GM12865 (cell line): ENCODE measurements at regions not wholly inside any gene's neighbourhood (a gene's known extent, or its start where the extent isn't known, plus 50 kb on each side); places are given as distances from the start of the nearest gene placed in this dataset.
"Not testable (repeated sequence)": the region's sequence is repeated elsewhere in the genome, so short reads cannot be mapped to it uniquely, and the experiment has no call there.

Experiments
- DNase-seq: peaks from one replicate; pipeline ENCODE4 v3.0.0; 2010; ENCODE audit warnings: low read depth
- H3K4me3 ChIP-seq: 2 replicates; pipeline ENCODE4 v1.5.1; 2011; ENCODE audit warnings: mild to moderate bottlenecking, low read depth, low read length, control low read depth
- CTCF ChIP-seq: IDR thresholded peaks from 2 replicates; pipeline ENCODE4 v1.5.1; 2011; ENCODE audit warnings: low read length, control low read depth, low read depth, inconsistent platforms; ENCODE audit not compliant: insufficient read depth; ENCODE audit errors: missing control alignments

GRCh38 chr6:68122032-68122431, 513.0 kb upstream of the ADGRB3 start:
- no peak overlapping the region for H3K4me3 ChIP-seq
- no peak for TF ChIP-seq CTCF
- DNase-seq = no peak

- H3K4me3 ChIP-seq, DNase-seq: not testable (repeated sequence)
These were observed 514.1 kb upstream of the ADGRB3 start for GRCh38 chr6:68120954-68121353.

GRCh38 chr6:68114463-68115047, 520.5 kb upstream of the ADGRB3 start:
- DNase-seq = no peak
- no peak for TF ChIP-seq CTCF
- H3K4me3 ChIP-seq = no peak overlapping the region

DNA sequence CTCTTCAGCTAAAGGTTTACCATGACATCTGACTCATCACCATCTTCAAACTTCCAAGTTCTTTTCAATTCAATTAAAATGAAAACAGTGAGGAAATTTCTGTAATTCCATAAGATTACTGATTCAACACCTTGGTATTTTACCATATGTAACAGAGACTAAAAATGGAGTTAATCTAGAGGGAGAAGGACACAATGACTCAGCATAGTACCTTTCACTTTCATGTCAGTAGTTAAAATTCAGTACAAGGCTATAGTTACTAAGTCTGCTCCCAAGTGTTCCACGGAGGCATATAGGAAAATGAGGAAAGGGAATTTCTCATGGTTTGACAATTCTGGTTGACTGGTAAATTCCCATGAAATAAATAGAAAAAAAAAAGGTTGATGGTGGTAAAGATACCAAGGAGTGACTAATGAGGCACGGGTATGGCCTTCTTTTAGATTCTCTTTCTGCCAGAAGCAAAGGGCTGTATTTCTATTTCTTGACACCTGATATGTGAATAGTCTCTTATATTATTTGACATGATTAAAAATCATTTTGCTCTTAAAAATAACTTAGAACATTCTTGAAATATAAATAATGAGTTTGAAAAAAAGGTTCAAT, 526.7 kb upstream of the ADGRB3 start:
- H3K4me3 ChIP-seq = no peak overlapping the region
- DNase-seq = peak; percentile 13
- TF ChIP-seq CTCF = no peak

GRCh38 chr6:68094070-68094469, 541.0 kb upstream of the ADGRB3 start:
- no peak overlapping the region for H3K4me3 ChIP-seq
- no peak for TF ChIP-seq CTCF
- DNase-seq = peak; percentile 43

DNA sequence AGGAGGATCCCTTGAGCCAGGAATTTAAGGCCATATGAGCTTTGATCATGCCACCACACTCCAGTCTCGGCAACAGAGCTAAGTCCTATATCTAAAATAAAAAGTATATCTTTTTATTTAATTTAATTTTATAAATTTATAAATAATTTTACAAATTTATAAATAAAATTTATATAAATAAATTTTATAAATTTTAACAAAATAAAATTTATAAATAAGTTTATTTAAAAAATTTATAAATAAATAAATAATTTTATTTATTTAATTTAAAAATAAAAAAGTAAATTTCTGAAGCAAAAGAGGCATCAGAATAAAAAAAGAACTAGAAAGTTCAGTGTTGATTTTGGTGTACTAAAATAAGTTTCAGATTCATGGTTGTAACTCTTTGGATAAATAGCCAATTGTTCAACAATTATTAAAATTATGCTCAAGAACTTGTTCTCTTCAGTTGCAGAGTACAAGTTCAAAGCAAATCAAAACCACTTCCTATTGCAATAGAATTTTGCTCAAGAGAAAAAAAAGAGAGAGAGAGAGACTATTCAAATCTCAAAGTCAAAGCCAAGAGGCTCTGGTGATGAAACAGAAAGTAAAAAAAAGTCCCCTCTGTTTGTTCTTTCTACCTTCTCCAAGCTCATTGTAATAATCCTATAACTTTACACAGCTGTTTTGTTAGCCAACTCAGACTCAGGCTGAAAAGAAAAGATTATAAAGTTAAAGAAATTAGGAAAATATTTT, 547.5 kb upstream of the ADGRB3 start:
- no peak overlapping the region for H3K4me3 ChIP-seq
- no peak for TF ChIP-seq CTCF
- DNase-seq = peak; percentile 62

DNA sequence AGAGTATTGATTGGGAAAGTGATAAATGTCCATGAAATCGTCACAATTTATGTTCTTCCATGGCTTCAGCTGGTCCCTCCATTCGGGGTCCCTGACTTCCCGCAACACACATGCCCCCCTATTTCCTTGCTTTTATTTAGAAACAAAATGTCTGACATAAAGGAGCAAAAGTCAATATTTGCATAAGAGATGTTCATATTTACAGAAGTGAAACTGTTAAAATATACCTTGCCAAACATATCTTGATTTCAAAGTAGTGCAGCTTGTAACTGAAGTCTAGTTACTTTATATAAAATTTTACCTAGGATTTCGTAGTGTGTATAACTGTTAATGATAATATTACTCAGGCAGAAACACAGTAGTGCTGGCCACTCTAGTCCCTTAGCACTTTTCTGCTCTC, 548.9 kb upstream of the ADGRB3 start:
- no peak for DNase-seq
- H3K4me3 ChIP-seq = no peak overlapping the region
- no peak for TF ChIP-seq CTCF

DNA sequence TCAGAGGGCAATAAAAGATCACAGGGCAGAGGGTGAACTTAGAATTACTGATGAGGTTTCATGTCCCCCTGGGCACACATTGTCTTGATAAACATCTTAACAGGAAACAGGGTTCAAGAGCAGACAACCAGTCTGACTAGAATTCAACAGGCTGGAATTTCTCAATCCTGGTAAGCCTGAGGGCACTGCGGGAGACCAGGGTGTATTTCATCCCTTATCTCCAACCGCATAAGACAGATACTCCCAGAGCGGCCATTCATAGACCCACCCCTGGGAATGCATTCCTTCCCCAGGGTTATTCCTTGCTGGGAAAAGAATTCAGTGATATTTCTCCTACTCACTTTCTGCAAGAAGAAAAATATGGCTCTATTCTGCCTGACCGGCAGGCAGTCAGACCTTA, 549.5 kb upstream of the ADGRB3 start:
- H3K4me3 ChIP-seq, DNase-seq: not testable (repeated sequence)
